ENCODE measurements at regions not wholly inside any gene's neighbourhood (a gene's known extent, or its start where the extent isn't known, plus 50 kb on each side); places are given as distances from the start of the nearest gene placed in this dataset.

DNA sequence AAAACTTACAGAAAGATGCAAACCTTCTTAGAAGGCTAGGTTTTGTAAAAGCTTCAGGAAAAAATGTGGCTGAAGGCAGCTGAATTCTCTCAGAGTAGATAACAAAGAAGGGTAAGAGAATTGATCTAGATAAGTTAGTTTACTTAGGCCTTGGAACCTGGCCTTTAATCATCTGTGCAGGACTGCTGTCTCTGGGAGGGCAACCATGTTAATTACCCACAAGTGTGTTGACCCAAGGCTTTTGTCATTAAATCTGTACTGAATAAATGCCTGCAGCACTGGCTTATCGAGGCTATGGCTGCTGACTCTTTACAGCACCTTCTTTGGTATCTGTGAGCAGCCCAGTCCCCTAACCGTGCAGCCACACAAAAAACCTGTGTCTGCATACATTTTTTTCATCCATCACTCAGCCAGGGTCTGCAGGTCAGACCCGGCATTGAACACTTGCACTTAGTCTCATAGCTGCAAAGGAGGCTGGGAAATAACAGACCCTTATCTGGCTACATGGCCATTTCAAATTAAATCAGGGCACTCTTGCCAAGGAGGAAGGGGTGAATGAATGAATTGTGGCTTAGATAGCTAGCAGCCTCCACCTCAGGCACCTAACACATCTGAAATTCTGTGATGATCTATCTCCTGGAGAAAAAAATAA lies 86.4 kb upstream of the EPCAM start:
- TF ChIP-seq NRF1 (conservative IDR thresholded peaks at IDR 0.05; ENCODE audit: low read depth, low read length), result no peak
- no peak for TF ChIP-seq NR2C1 (IDR thresholded peaks at IDR 0.05)
- TF ChIP-seq, protein P1, sequence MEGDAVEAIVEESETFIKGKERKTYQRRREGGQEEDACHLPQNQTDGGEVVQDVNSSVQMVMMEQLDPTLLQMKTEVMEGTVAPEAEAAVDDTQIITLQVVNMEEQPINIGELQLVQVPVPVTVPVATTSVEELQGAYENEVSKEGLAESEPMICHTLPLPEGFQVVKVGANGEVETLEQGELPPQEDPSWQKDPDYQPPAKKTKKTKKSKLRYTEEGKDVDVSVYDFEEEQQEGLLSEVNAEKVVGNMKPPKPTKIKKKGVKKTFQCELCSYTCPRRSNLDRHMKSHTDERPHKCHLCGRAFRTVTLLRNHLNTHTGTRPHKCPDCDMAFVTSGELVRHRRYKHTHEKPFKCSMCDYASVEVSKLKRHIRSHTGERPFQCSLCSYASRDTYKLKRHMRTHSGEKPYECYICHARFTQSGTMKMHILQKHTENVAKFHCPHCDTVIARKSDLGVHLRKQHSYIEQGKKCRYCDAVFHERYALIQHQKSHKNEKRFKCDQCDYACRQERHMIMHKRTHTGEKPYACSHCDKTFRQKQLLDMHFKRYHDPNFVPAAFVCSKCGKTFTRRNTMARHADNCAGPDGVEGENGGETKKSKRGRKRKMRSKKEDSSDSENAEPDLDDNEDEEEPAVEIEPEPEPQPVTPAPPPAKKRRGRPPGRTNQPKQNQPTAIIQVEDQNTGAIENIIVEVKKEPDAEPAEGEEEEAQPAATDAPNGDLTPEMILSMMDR (IDR thresholded peaks at IDR 0.05 in 2 of 3, conservative IDR thresholded peaks at IDR 0.05 in 1 of 3; ENCODE audit: control insufficient read depth in 2 of 3, extremely low read depth in 1 of 3, insufficient read depth in 1 of 3, low read depth in 3 of 3, low read length in 3 of 3), result no peak
- no peak for TF ChIP-seq TCF7 (IDR thresholded peaks at IDR 0.05; ENCODE audit: borderline replicate concordance)
- TF ChIP-seq YY1 (IDR thresholded peaks at IDR 0.05; ENCODE audit: low read depth, low read length), result no peak
- TF ChIP-seq REST (IDR thresholded peaks at IDR 0.05; ENCODE audit: low read depth, low read length), result no peak
- TF ChIP-seq EZH2 (IDR thresholded peaks at IDR 0.05; ENCODE audit: borderline replicate concordance, control insufficient read depth, low read depth, low read length), result no peak

All from GM12878 (cell line).